ENCODE measurements at regions not wholly inside any gene's neighbourhood (a gene's known extent, or its start where the extent isn't known, plus 50 kb on each side); places are given as distances from the start of the nearest gene placed in this dataset.

- intact Hi-C loops (cut with DNase I): no loop called here
Observed at GRCh38 chr5:62077823-62078550, 228.0 kb upstream of the KIF2A start.

GRCh38 chr5:62082370-62082801 lies 223.6 kb upstream of the KIF2A start:
- intact Hi-C loops (cut with DNase I): no loop called here
- H3K9me3 ChIP-seq (ENCODE audit: control insufficient read depth in 2 of 3, insufficient read depth in 1 of 3, low read length in 3 of 3): no peaks in the 10 kb centered on the region
- no peak for TF ChIP-seq CTCF (IDR thresholded peaks at IDR 0.05; ENCODE audit: borderline replicate concordance, extremely low read depth, insufficient read depth)
- H3K27me3 ChIP-seq (ENCODE audit: control insufficient read depth, insufficient read depth, low read length): no peaks in the 10 kb centered on the region
- no peaks in the 10 kb centered on the region for H3K36me3 ChIP-seq (ENCODE audit: control insufficient read depth in 2 of 3, insufficient read depth in 3 of 3, low read length in 3 of 3)
- H3K27ac ChIP-seq (ENCODE audit: low read depth in 2 of 2, low read length in 2 of 2): no peak overlapping the region
- H3K4me1 ChIP-seq (ENCODE audit: control insufficient read depth in 2 of 3, insufficient read depth in 2 of 3, low read depth in 1 of 3, low read length in 3 of 3): no peaks in the 10 kb centered on the region
- no peak overlapping the region for H3K9ac ChIP-seq (ENCODE audit: low read length in 3 of 3)
- DNase-seq (peak in 2 of 5 donors; percentile 21 to 32), FAIRE-seq (no peak)
- no peak overlapping the region for H3K4me3 ChIP-seq (ENCODE audit: low read length in 3 of 3)

More at GRCh38 chr5:62077823-62078550, 228.0 kb upstream of the KIF2A start:
- H3K4me1 ChIP-seq (ENCODE audit: control insufficient read depth in 2 of 3, insufficient read depth in 2 of 3, low read depth in 1 of 3, low read length in 3 of 3): no peaks in the 10 kb centered on the region
- TF ChIP-seq CTCF (IDR thresholded peaks at IDR 0.05; ENCODE audit: borderline replicate concordance, extremely low read depth, insufficient read depth): no peak
- H3K4me3 ChIP-seq (ENCODE audit: low read length in 3 of 3): no peak overlapping the region
- no peak for DNase-seq
- H3K9me3 ChIP-seq (ENCODE audit: control insufficient read depth in 2 of 3, insufficient read depth in 1 of 3, low read length in 3 of 3): no peaks in the 10 kb centered on the region
- H3K9ac ChIP-seq (ENCODE audit: low read length in 3 of 3): no peak overlapping the region
- H3K27me3 ChIP-seq (ENCODE audit: control insufficient read depth, insufficient read depth, low read length): no peaks in the 10 kb centered on the region
- no peak for FAIRE-seq
- H3K36me3 ChIP-seq (ENCODE audit: control insufficient read depth in 2 of 3, insufficient read depth in 3 of 3, low read length in 3 of 3): no peaks in the 10 kb centered on the region
- H3K27ac ChIP-seq (ENCODE audit: low read depth in 2 of 2, low read length in 2 of 2): no peak overlapping the region

- no peak for TF ChIP-seq CTCF (IDR thresholded peaks at IDR 0.05; ENCODE audit: borderline replicate concordance, extremely low read depth, insufficient read depth)
Observed at GRCh38 chr5:62083247-62083646, 222.8 kb upstream of the KIF2A start.

More at GRCh38 chr5:62083247-62083646, 222.8 kb upstream of the KIF2A start:
- DNase-seq (no peak), FAIRE-seq (no peak)
- Histone ChIP-seq H3K4me1 (ENCODE audit: control insufficient read depth in 2 of 3, insufficient read depth in 2 of 3, low read depth in 1 of 3, low read length in 3 of 3) (no peaks in the 10 kb centered on the region), H3K27me3 (ENCODE audit: control insufficient read depth, insufficient read depth, low read length) (no peaks in the 10 kb centered on the region), H3K9ac (ENCODE audit: low read length in 3 of 3) (no peak overlapping the region), H3K4me3 (ENCODE audit: low read length in 3 of 3) (no peak overlapping the region), H3K27ac (ENCODE audit: low read depth in 2 of 2, low read length in 2 of 2) (no peak overlapping the region), H3K36me3 (ENCODE audit: control insufficient read depth in 2 of 3, insufficient read depth in 3 of 3, low read length in 3 of 3) (no peaks in the 10 kb centered on the region), H3K9me3 (ENCODE audit: control insufficient read depth in 2 of 3, insufficient read depth in 1 of 3, low read length in 3 of 3) (no peaks in the 10 kb centered on the region)
- intact Hi-C loops (cut with DNase I): no loop called here

Measured in kidney (tissue), 13 donors.